HG02884 (cell line): ENCODE measurements at regions not wholly inside any gene's neighbourhood (a gene's known extent, or its start where the extent isn't known, plus 50 kb on each side); places are given as distances from the start of the nearest gene placed in this dataset.

Experiments
- ATAC-seq: cut with Tn5 transposase; IDR thresholded peaks from one replicate; pipeline ENCODE4 v1.9.1; 2021; ENCODE audit warnings: mild to moderate bottlenecking, moderate library complexity; ENCODE audit not compliant: unreplicated experiment

DNA sequence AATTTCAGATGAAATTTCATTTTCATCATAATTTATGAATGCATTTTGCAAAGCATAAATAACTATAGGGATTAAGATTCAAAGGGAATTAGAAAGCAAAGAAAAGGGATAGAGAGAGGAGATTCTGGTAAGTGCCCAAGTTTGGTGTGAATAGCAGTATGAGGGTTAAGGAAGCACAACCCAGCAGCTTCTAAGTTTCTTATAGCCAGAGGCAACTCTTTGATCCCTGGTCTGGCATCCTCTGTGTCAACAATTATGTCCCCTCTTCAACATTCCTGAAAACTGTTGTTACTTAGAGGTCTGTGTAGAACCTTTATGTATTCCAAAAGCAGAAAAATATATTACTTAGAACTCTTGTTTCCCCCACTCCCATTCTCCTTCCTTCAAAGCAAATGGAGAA lies 171.6 kb upstream of the SATB2 start:
- ATAC-seq, result no peak

DNA sequence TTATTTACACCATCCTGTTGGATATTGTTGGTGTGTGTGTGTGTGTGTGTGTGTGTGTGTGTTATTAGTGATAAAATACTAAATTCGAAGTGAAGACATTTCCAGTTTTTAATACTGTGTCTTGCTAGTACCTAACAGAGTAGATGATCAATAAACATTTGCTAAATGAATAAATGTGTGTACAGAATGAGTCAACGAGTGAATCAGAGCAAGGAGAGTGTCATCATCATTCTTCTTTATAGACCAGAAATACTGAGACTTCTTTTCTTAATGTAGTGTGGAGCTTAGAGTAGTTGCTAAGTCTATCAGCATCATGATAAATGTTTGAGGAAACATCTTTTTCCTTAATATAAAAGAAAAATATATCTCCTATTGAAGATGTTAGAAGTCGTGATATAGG lies 169.7 kb upstream of the SATB2 start:
- ATAC-seq, result no peak

DNA sequence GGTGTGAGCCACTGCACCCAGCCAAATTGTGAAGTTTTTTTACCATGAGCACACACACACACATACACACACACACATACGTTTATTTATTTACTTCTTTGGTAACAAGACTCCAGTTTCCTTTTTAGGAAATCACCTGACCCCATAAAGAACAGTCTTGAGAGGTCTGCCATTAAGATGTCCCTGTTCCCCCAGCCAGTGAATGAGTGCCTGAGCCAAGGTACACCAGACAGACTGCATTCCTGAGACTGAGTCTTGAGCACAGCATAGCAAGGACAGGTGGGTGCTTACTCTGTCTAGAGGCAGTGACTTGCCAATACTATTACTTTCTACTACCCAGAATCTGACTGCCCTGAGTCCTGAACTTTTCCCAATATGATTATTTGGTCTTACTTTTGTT lies 167.2 kb upstream of the SATB2 start:
- ATAC-seq, result no peak

DNA sequence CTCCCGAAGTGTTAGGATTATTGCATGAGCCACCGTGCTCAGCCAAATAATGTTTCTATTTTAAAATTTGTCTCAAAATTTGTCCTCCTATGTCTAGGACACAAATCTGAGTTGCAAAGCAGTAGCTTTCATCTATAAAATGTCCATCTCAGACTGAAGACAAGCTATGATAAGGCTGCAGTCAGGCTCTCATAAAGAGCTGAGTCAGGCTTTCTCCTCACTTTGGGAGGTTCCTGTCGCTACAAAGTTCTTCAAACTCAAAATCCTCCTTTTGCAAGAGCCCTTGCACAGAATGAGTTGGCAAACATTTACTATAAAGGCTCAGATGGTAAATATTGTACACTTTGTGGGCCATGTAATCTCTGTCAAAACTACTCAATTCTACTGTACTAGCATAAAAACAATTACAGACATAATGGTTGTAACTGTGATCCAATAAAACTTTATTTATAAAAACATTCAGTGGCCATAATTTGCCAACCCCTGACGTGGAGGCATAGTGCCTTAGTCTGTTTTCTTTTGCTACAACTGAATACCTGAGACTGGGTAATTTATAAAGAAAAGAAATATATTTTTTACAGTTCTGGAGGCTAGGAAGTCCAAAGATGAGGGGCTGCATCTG lies 154.9 kb upstream of the SATB2 start:
- ATAC-seq, result no peak

DNA sequence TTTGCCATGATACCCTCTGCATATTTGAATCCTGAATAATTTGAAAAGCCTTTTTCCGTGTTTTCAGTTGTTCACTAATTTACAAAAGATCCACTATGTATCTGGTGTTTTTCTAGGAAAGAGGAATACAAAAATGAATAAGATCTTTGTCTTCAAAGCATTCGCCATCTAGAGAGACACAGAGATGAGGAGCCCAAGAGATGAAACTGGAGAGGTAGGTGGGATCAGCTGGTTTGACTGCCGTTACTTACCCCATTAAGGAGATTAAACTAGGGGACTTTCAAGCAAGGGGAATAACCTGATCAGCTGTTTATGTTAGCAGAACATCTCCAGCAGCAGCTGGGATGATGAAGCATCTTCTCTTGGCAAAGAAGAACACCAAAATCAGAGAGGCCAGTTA lies 150.2 kb upstream of the SATB2 start:
- ATAC-seq, result no peak

DNA sequence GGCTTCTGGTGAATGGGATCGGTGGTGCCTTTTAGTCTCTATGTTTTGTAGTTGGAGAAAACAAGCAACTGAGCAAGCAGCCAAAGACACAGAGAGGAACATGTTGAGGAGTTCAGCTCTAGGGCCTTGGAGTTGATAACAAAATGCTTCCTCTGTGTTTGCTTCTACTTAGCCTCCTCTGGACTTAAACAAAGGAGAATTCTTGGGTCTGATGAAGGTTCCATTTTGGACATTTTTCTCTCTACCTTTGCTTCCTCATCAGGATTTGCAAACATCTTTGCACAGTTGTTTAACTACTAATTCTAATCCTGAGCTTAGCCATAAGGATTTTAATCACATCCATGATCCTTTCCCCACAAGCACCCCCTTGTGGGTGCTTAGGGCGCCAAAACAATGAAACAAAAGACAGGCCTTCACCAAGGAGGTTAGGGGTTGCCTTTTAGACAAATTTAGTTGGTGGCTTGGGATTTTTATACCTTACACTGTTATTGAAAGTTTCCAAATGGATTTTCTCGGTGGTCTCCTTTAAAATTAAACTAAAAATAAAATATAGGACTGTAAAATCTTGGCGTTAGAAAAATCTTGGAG lies 148.5 kb upstream of the SATB2 start:
- no peak for ATAC-seq

DNA sequence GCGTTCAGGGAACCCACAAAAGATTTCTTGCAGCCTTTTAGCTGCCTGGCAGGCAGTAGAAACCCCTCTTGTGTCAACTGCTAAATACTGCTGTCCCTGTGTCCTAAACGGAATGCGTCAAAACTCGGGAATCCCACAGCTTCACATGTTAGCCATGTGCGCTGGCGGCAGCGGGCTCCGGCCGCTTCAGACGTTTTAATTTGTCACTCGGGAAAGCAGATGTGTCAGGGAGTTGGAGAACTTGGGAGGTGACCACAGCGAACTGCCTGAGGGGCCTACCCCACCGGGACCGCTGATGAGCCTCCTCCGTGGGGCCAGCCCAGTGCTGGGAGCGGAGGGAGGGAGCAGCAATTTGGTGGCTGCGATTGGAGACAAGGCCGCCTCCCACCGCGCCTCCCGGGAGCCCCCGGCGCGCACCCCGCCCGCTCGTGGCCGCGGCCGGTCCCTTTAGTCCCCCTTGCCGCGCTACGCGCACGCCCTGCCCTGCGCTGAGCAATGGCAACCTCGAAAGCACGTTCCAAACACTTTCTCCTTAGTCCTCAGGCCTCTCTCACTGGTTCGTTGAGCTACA lies 146.1 kb upstream of the SATB2 start:
- no peak for ATAC-seq

DNA sequence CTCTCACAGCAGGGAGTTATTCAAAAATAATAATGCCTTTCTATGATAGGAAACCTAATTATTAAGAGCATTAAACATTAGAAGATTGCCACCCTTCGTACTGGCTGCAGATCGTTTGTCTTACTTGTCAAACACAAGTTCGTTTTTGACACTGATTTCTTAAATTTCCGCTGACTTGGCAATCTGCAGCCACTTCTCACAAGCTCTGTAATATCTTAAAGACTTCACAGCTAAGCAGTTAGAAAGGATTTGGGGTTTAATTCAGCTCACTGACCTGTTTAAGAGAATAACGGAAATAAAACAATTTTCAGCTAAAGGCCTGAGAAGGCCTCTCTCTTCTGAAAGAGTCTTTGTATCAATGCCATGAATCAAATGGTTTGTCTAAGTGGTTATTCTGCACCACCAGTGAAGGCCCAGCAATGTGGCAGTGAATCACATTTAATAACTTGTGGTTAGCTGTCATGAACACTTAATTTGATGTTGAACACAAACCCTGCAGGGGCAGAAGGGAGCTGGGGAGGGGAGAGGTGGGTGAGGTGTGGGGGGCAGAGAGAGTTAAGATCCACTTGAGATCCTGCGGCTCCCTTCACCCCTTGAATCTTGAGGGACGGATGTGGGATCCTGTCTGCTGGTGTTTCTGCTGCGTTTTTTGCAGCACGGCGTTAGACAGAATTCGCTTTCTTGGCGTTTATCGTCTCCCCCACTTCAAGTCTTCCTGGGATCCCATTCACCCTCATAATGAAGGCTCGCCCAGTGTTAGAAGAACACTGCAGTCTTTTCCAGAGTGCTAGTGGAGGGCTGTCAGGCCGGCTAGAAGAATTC lies 145.4 kb upstream of the SATB2 start:
- no peak for ATAC-seq

DNA sequence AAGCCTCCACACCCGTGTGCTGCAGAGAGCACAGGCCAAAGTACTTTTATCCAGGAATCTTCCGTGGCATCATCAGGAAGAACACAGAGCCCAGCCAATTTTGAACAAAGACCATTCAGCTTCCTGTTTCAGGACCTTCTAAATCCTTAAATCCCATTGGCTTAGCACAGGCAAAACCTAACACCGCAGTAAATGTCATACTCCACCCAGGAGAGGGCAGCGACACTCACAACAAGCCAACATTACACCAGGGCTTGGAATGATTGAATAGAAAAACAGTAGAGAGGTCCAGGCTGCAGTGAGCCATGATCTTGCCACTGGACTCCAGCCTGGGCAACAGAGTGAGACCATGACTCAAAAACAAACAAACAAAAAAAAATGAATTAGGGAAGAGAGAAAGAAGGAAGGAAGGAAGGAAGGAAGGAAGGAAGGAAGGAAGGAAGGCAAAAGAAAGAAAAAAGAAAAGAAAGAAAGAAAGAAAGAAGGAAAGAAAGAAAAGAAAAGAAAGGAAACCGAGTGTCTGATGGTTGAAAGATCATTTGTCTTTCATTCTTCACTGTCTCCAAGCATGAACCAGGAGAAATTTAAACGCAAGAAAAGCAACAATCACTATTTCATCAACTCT lies 144.6 kb upstream of the SATB2 start:
- ATAC-seq, result no peak

DNA sequence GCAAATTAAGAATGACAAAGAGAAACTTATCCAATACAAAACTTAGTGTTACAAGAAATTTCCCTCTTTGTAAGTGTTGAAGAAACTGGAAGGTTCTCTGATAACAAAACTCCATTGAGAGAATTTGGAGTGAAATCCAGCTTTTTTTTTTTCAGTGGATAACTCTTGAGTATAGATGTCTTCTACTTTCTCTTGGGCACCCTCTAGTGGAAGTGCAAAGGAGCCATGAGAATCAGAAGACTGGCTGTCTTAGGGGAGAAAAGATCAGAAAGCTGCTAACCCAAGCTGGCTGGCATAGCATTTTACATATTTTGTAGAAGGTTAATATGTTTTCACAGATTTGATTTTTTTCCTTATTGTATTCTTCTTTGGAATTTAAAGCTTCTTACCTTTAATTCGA lies 138.8 kb upstream of the SATB2 start:
- ATAC-seq, result no peak

DNA sequence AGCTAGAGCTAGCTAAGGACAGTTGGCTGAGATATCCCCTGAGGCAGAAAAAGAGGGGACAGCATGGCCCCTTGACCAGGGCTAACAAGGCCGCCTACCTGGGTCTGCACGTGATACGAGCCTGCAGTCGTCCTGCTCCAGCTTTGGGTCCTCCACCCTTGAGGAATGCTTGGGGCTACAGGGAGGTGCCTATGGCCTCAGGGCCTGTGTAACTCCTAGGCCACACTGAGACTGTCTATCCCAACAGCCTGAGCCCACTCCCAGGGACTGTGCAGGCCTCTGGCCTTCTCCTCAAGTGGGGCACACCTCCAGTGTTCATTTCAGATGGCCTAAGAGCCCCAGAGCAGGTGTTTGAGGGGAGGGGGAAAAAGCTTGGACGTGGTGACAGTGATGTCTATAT lies 136.7 kb upstream of the SATB2 start:
- no peak for ATAC-seq

DNA sequence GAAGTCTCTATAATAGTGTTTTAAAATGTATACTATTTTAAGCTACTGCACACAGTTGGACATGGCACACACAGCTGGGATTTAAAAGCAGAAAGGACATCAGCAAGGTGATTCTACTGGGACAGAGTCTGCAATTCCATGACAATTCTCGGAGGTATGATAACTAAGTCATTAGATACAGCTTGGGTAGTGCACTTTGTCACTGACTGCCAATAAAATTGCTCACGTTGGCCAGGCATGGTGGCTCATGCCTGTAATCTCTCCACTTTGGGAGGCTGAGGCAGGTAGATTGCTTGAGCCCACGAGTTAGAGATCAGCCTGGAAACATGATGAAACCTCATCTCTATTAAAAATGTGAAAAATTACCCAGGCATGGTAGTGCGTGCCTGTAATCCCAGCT lies 134.1 kb upstream of the SATB2 start:
- ATAC-seq, result no peak

DNA sequence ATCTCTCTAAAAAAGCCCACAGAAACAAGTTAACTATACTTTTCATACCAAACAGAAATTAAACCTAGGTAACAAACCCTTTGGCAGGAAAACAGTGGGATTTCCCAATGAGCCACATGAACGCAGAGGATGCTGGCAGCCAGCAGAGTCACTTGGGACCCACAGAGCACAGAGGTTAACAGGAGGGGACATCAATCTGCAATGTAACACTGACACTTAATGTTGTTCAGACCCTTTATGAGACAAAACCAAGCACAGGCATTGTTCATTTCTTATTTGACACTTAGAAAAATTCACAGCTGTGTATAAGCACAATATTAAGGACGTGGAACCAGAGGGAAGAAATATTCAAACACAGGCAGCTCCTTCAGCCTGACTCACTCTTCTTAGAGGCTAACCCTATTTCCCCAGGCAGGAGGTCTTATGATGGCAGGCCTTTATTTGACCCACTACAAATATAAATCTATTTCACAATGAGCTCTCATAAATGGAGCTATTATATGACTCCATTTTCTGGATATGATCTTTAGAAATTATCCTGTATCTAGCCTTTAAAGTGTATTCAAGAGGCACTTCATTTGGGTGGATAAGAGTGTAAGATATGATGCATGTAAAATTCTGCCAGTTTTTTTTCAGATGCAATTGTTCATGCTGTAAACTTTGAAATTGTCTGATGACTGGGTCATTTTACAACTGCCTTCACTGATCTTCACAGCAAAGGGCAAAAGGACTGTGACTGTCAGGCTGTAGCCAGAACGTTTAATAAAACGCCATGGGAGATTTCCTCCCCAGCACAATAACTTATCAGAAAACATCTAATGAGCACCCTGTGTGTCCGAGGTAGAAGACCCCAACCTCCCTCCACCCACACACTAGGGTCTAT lies 132.8 kb upstream of the SATB2 start:
- ATAC-seq, result no peak

DNA sequence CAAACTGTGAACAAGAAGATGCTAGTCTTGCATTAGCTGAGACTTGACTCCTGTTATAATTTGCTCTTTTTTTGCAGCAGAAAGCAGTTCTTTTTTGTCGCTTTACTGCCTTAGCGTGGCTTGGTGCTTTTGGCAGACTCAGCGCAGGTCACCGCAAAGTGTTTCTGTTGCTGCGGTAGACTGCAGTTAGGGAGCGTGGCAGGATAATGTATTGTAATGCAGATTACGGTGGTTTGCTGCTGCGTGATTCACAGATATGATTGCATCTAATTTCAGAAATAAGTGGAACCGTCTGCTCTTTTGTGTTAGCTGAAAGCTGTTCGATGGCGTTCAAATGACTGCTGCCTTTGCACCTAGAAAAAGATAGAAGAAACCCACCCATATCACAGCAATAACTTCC lies 131.6 kb upstream of the SATB2 start:
- ATAC-seq, result no peak

DNA sequence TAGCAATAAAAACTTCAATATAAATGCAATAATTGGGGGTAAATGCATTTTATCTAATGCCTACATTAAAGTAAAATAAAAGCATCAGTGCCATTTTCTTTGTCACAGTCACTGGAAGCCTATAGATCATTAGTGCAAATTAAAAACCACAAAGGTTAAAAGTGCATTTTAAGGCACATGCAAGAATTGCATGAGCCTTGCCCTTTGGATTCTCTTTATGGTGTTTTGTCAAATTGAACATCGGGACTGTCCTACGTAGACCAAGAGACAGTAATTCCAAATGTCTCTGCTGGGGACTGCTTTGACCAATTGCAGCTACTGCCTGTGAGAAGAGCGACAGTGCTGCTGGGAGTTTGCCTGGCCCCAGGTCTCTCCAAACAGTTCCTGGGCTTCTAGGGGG lies 130.3 kb upstream of the SATB2 start:
- ATAC-seq, result no peak

DNA sequence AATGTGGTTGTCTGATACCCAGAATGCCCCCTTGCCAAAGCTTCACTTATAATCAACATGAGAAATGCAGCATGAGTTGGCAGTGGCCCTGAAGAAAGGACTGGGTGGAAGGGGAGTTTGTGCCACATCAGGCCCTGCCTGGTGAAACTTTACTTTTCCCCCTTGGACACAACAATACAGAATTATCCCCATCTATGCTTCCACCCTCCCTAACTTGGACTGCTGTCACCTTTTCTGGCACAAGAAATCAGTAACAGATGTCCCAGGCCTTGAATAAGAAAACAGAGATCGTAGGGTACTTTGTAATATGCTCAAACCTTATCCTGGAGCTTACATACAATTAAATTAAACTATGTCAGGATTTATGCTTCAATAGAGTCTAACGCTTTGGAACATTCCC lies 128.9 kb upstream of the SATB2 start:
- no peak for ATAC-seq

DNA sequence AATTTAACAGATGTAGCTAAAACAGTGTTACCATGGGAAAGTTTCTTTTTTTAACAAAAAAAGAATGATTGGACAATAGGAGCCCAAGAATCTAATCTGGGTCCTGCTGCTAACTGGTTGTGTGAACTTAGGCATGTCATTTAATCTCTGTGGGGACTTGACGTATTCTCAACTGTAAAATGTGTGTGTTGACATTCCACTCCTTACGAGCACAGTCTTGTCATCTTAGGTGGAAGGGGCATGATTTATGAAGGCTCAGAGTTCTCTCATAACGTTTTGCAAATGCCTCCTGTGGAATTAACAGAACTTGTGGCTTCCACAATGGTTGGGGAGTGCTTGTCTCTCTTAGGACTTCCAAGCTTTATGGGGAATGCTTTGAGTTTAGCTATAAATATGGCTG lies 125.9 kb upstream of the SATB2 start:
- ATAC-seq, result no peak

DNA sequence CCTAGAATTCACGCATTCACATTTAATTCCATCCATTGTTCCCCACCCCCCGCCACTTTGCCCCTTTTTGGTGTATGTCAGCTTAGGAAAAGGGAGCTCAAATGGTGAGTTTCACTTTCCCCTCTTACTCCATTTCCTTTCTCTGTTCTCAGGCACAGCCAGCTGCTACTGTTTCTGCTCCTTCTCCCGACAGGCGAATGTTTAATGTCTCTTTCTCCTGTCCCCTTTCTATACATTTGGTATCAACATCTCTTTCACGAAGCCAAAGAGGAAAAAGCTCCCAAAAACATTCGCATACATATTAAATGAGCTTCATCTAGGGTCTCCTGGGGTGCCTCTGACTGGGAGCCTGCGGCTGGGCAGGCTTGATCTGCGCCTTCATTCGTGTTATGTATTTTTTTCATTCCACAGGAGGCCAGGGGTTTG lies 124.2 kb upstream of the SATB2 start:
- ATAC-seq, result no peak

DNA sequence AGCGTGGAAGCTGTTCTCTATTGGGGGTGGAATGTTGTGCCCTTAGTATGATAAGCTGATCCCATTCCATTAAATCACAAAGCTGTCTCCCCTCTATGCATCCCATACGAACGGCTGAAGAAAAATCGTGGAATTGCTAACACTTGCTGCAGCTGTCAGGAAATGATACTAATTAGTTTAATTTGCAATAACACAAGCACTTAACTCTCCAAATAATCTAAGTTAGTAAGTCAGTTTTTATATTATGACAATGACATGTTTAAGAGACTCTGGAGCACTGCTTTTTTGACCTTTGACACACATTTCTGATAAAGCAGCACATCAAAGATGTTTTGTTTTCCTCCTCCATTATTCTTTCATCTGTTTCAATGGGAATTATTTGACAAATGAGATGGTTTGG lies 123.7 kb upstream of the SATB2 start:
- no peak for ATAC-seq

DNA sequence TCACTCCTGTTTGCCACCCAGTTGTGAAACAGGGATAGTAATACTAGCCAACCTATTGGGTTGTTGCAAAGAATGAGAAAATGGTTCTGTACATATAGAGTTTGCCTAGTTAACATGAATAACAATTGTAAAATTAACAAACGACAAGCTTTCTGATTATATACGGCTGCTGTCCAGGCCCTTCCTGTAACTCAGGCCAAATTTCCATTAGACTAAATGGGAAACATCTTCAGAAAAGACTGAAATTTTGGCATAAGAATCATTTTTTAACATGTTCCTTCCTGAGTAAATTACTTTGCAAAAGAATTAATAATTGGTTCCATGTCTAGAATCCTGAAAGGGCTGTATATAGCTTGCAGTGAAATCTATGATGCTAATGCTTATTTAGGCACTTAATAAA lies 117.7 kb upstream of the SATB2 start:
- no peak for ATAC-seq

DNA sequence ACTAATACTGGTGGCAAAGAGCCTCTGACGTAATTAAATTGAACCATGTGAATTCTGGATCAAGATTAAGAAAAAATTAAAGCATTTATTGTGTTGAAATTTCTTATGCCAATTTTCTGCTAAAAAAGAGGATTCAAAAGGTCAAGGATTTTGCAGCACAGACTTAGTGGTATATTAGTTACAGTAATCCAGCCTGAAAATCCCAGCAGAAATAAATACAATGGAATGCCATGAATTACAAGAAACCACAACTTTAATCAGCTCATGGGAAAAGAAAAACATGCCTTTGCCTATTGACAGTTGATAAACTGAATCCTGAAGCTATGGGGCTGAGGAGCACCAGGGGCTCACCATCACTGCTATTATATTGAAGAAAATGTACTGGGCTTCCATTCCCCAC lies 114.8 kb upstream of the SATB2 start:
- ATAC-seq, result no peak
